Fibroblast of skin of left quadriceps (primary cell): ENCODE measurements at regions not wholly inside any gene's neighbourhood (a gene's known extent, or its start where the extent isn't known, plus 50 kb on each side); places are given as distances from the start of the nearest gene placed in this dataset.

Source experiments
- DNase-seq, 2 experiments: peaks; one replicate each; pipeline ENCODE4 v3.0.0-alpha.2; 2013; ENCODE audit warnings: low read depth in 2 of 2

DNA sequence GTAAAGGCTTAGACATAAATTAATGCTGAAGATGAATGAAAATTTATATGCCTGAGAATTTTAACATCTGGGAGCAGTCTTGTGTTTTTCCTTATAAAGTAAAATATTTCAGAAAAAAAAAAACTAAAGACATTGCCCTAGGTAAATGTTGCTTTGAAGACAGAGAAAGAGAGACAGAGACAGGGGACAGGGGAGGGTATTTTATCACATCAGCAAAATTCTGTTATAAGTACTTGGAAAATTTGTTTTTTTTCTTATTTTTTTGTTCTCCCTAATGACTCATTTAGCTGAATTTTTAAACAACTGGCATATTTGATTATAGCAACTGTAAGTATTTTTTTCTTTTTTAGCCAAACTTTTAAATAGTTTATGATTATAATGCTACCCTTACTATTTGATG lies 1540.6 kb upstream of the GBE1 start:
- DNase-seq, result no peak

GRCh38 chr3:83317605-83318004 lies 1556.2 kb upstream of the GBE1 start:
- no peak for DNase-seq

DNA sequence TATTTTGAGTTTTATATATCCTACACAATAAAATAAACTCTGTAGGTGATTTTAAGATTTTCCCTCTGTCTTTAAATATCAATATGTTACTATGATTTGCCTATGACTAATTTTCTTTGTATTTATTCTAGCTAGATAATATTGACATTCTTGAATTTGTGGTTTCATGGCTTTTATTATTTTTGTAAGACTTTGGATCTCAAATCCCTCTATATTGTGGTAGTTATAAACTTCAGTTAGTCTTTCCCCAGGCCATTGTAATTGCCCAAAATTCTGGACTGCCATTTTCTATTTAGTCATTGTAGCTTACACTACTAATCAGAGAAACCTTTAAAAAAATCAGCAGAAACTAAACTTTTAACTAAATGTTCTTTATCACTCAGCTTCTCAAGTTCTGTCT lies 1559.3 kb upstream of the GBE1 start:
- DNase-seq, result no peak

DNA sequence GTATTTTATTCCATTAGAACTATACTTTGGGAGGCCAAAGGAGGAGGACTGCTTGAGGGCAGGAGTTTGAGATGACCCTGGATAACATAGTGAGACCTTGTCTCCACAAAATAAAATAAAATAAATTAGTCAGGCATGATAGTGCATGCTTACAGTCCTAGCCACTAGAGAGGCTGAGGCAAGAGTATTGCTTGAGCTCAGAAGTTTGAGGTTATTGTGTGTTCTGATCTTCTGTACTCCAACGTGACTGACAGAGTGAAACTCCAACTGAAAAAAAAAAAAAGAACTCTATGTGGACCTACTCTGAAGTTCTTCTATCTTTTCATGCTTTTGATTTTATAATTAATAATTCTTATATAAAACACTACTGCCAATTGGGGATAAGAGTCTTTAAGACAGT lies 1560.0 kb upstream of the GBE1 start:
- DNase-seq, result no peak

- DNase-seq, result no peak
Observed at GRCh38 chr3:83321891-83322290, 1560.4 kb upstream of the GBE1 start.

GRCh38 chr3:83354205-83354604 lies 1592.8 kb upstream of the GBE1 start:
- no peak for DNase-seq

DNA sequence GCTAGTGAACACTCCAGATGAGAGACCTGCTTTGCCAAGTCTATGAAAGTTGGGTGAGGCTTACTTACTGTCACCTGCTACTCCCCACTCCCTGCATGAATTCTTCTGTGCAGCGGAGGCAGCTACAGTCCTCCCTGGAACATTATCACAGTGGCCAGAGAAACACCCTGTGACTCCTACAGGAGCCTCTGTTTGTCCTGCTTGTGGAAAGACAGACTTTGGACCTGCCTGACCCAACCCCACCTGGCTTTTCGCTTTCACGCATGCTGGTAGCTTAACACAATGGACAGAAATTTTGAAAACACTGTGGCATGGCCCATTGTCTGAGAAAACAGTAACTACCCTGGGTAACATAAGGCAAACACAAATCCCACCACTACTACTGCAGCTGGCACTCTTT lies 1565.5 kb upstream of the CADM2 start:
- DNase-seq, result no peak

DNA sequence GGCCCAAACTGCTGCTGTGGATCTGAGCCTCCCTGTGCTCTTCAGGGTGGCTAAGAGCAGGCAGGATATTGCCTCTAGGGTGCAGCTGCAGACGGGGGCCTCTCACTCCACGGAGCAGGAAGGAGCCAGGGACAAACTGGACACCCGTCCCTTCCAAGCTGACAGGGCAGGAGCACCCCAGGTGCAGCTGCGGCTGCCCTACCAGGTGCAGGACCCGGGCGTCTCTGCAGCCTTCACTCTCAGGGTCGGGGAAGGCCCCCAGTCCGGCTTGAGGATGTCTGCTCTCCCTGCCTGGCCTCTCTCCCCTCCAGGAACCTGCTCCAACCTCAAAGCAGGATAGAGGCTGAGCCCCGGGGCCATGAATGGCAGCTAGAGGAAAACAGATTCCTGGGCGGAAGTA lies 1554.9 kb upstream of the CADM2 start:
- no peak for DNase-seq

DNA sequence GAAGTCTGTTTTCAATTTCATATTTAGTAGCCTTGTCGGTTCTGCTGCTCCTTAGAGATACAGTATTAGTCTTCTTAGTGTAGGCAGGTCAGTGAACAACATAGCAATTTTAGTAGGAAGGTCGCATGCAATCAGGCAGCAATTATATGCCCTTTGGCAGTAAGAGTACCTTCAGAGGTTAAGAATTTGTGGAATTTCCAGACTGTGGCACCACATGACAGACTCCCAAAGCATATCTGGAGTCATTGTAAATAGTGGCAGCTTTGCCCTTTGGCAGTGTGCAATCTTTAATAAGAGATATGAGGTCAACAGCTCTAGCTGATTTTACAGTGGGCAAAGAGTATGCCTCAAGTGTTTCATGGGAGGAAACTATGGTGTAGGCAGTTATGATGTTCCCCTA lies 1532.5 kb upstream of the CADM2 start:
- DNase-seq, result no peak

- no peak for DNase-seq
Observed at GRCh38 chr3:83434880-83435587, 1523.8 kb upstream of the CADM2 start.

GRCh38 chr3:83438188-83438587 lies 1520.6 kb upstream of the CADM2 start:
- peak; percentile 30 to 32 for DNase-seq

DNA sequence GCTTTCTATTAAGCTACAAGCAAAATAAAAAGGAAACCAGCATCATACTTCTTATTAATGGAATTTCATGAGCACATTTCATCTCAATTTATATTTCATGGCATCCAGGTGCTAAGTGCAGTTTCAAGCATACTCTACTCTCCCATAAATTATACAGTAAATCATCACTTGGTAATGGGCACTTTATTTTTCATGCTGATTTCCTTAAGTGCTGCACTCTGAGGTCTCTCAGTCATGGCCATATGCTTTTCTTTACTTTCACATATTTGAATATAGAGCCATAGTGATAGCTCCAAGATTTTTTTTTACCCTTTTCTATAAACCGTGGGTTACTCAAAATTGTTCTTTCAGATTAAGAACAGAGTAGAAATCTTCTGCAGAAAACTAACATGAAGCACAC lies 1505.7 kb upstream of the CADM2 start:
- no peak for DNase-seq

DNA sequence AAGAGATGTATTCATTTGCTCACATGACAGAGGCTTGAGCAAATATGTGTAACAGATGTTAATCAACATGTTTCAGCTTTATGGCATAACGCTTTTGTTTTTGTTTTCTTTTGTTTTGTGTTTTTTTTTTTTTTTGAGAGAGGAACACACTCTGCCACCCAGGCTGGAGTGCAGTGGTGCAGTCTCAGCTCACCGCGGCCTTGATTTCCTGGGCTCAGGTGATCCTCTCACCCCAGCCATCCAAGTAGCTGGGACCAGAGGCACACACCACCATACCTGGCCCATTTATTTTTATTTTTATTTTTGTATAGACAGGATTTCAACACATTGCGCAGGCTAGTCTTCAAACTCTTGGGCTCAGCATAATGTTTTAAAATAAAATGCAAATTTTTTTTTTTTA lies 1504.4 kb upstream of the CADM2 start:
- no peak for DNase-seq

DNA sequence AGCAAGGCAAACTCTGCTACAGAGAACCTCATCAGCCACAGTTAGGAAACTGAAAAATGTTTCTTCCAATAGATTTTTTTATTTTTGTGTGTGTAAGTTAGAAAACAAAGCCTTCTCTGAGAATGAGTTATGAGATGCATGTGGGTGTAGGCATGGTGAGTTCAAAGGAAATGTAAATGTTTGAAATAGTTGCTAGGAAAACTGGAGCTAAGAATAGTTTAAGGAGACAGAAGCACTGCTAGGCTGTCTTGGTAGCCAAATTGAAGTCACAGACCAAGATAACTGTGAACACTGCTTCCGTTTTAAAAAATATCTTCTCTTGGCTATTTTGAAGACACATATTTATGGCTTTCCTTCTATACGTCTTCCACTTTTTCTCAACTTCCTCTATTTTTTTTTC lies 1501.2 kb upstream of the CADM2 start:
- DNase-seq, result no peak

- no peak for DNase-seq
Observed at GRCh38 chr3:83460052-83460451, 1498.7 kb upstream of the CADM2 start.

- DNase-seq, result no peak
Observed at GRCh38 chr3:83461411-83461810, 1497.4 kb upstream of the CADM2 start.

DNA sequence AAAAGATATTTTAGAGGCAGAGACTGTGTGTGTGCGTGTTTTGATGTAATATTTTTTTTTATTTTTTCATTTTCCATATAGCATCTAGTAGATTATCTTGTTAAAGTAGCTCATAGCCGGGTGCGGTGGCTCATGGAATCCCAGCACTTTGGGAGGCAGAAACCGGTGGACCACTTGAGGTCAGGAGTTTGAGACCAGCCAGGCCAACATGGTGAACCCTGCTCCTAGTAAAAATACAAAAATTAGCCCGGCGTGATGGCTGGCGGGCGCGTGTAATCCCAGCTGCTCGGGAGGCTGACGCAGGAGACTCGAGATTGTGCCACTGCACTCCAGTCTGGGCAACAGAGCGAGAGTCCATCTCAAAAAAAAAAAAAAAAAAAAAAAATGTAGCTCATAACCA lies 1481.2 kb upstream of the CADM2 start:
- no peak for DNase-seq

GRCh38 chr3:83482402-83483070 lies 1476.3 kb upstream of the CADM2 start:
- no peak for DNase-seq

DNA sequence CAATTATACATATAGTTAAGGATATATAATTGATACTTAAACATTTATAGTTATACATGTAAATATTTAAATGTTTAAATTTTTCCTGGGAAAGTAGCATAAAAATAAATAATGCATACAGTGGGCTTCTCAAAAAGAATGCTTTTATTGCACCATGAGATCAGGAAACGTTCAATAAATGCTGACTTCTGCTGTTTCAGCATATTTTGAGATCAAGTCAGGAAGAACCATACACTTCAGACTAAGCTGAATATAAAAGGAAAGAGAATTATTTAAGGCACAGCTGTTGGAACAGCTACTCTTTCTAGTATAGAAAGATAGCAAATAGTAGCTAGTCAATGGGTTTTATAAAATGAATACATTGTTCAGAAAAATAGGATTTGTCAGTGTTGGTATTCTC lies 1462.3 kb upstream of the CADM2 start:
- no peak for DNase-seq

GRCh38 chr3:83498361-83499016 lies 1460.3 kb upstream of the CADM2 start:
- no peak for DNase-seq

- no peak for DNase-seq
Observed at GRCh38 chr3:83500422-83500821, 1458.4 kb upstream of the CADM2 start.

DNA sequence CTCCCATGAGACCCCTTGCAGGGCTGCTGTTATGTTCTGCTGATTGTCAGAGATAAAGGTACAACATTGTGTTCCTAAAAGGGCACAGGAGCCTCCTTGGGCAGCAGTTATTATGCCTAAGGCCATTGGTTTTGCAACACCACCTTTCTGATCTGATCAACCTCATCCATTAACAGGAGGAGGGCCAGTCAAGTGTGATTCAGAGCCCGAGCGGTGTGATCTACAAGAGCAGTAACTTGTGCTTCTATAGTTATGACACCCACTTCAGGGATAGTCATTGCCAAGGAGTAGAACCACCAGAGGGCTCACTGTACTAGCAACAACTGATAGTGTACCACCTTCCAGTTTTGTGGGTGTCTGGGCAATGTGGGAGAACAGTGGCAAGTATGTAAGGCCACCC lies 1457.9 kb upstream of the CADM2 start:
- DNase-seq, result no peak

DNA sequence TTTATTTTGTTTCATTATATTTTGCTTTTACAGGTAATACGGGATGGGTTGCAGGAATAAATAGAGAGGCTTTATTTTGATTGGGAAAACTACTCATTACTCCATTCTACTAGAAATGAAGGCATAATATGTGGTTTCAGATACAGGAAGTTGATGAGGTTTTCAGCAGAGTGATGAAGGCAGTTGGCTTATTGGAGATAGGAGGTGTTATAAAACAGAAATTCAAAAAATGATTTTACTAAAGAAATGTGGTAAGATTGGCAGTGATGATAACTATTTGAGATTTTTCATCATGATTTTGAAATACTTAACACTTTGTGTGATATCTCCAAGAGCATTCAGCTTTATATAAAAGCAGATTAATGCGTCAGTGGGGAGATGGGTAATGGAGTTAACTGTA lies 1445.7 kb upstream of the CADM2 start:
- DNase-seq, result no peak
